ENCODE measurements at regions not wholly inside any gene's neighbourhood (a gene's known extent, or its start where the extent isn't known, plus 50 kb on each side); places are given as distances from the start of the nearest gene placed in this dataset.

DNA sequence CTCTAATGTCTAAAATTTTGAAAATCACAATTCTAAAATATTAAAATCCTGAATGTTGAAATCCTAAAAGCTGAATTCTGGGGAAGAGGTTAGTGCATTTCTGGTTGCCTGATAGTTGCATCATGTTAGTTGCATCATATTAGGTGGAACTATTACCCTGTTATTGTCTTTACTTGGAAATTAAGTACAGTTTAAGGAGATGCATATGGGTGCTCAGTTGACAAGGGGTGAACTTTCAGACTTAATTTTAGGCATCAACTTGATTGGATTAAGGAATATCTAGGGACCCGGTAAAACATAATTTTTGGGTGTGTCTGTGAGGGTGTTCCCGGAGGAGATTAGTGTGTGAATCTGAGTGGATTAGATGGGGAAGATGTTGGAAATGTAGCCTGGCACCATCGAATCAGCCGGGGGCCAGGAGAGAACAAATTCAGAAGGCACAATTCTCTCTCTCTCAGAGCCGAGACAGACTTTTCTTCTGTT, 409.8 kb downstream of the PLCL1 start (continued):
- TF ChIP-seq, protein P1, sequence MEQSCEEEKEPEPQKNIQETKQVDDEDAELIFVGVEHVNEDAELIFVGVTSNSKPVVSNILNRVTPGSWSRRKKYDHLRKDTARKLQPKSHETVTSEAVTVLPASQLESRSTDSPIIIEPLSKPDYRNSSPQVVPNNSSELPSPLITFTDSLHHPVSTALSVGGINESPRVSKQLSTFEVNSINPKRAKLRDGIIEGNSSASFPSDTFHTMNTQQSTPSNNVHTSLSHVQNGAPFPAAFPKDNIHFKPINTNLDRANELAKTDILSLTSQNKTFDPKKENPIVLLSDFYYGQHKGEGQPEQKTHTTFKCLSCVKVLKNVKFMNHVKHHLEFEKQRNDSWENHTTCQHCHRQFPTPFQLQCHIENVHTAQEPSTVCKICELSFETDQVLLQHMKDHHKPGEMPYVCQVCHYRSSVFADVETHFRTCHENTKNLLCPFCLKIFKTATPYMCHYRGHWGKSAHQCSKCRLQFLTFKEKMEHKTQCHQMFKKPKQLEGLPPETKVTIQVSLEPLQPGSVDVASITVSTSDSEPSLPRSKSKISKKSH (CRISPR knock-in tag; IDR thresholded peaks at IDR 0.05), result no peak
- TF ChIP-seq, protein P2, sequence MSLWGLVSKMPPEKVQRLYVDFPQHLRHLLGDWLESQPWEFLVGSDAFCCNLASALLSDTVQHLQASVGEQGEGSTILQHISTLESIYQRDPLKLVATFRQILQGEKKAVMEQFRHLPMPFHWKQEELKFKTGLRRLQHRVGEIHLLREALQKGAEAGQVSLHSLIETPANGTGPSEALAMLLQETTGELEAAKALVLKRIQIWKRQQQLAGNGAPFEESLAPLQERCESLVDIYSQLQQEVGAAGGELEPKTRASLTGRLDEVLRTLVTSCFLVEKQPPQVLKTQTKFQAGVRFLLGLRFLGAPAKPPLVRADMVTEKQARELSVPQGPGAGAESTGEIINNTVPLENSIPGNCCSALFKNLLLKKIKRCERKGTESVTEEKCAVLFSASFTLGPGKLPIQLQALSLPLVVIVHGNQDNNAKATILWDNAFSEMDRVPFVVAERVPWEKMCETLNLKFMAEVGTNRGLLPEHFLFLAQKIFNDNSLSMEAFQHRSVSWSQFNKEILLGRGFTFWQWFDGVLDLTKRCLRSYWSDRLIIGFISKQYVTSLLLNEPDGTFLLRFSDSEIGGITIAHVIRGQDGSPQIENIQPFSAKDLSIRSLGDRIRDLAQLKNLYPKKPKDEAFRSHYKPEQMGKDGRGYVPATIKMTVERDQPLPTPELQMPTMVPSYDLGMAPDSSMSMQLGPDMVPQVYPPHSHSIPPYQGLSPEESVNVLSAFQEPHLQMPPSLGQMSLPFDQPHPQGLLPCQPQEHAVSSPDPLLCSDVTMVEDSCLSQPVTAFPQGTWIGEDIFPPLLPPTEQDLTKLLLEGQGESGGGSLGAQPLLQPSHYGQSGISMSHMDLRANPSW (CRISPR knock-in tag; IDR thresholded peaks at IDR 0.05), result no peak
- TF ChIP-seq FOXA1 (IDR thresholded peaks at IDR 0.05; ENCODE audit: borderline replicate concordance) (no peak), RAD51 (IDR thresholded peaks at IDR 0.05; ENCODE audit: borderline replicate concordance, low read depth) (no peak), RBM39 (optimal IDR thresholded peaks at IDR 0.05; ENCODE audit: low read depth, low read length) (no peak), GATAD2A (IDR thresholded peaks at IDR 0.05) (no peak)
- TF ChIP-seq, protein P3, sequence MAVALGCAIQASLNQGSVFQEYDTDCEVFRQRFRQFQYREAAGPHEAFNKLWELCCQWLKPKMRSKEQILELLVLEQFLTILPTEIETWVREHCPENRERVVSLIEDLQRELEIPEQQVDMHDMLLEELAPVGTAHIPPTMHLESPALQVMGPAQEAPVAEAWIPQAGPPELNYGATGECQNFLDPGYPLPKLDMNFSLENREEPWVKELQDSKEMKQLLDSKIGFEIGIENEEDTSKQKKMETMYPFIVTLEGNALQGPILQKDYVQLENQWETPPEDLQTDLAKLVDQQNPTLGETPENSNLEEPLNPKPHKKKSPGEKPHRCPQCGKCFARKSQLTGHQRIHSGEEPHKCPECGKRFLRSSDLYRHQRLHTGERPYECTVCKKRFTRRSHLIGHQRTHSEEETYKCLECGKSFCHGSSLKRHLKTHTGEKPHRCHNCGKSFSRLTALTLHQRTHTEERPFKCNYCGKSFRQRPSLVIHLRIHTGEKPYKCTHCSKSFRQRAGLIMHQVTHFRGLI (CRISPR knock-in tag; IDR thresholded peaks at IDR 0.05), result peak; percentile 94
